Sigmoid colon (tissue), 6 donors: ENCODE measurements at regions not wholly inside any gene's neighbourhood (a gene's known extent, or its start where the extent isn't known, plus 50 kb on each side); places are given as distances from the start of the nearest gene placed in this dataset.

Experiments
- DNase-seq: peaks from one replicate; pipeline ENCODE4 v3.0.0-alpha.2; 2019
- H3K27ac ChIP-seq, 4 donors: fragments of 200-600 bp; sonication (generic); one replicate each; pipeline ENCODE4 v1.5.1; 2016 to 2019; ENCODE audit warnings: mild to moderate bottlenecking in 1 of 4
- H3K27me3 ChIP-seq, 3 donors: fragments of 200-600 bp; sonication (generic); one replicate each; pipeline ENCODE4 v1.5.1; 2019; ENCODE audit warnings: mild to moderate bottlenecking in 1 of 3
- H3K36me3 ChIP-seq, 4 donors: fragments of 200-600 bp; sonication (generic); one replicate each; pipeline ENCODE4 v1.5.1; 2016 to 2019
- H3K4me1 ChIP-seq, 4 donors: fragments of 200-600 bp; sonication (generic); one replicate each; pipeline ENCODE4 v1.5.1; 2017 to 2019
- H3K4me3 ChIP-seq, 4 donors: fragments of 200-600 bp; sonication (generic); one replicate each; pipeline ENCODE4 v1.5.1; 2017 to 2019; ENCODE audit warnings: mild to moderate bottlenecking in 2 of 4, moderate library complexity in 1 of 4
- H3K9me3 ChIP-seq, 4 donors: fragments of 200-600 bp in 3 of 4; sonication (generic) in 3 of 4; one replicate each; pipeline versions ENCODE4 v1.5.1 to v1.6.1; 2013 to 2019
- EP300 ChIP-seq, 4 donors: sonication (generic); formaldehyde crosslinking; IDR thresholded peaks; one replicate each; pipeline ENCODE4 v1.6.1; 2017; ENCODE audit warnings: antibody characterized with exemption in 4 of 4
- POLR2A ChIP-seq, 2 donors: fragments of 450-650 bp; IDR thresholded peaks; one replicate each; pipeline ENCODE4 v1.6.1; 2016; ENCODE audit warnings: antibody characterized with exemption in 2 of 2, mild to moderate bottlenecking in 2 of 2, moderate library complexity in 2 of 2
- POLR2AphosphoS5 ChIP-seq, 4 donors: sonication (generic); formaldehyde crosslinking; IDR thresholded peaks; one replicate each; pipeline ENCODE4 v1.6.1; 2017; ENCODE audit warnings: antibody characterized with exemption in 4 of 4
- WGBS, 2 donors: extraction: QIAGEN DNeasy Blood & Tissue Kit; methylation state at CpG; one replicate each; pipeline ENCODE4 v1.1.7; 2013; 5-methylcytosine and 5-hydroxymethylcytosine counted together
- intact Hi-C: fragments of 100-400 bp; cut with DNase I; formaldehyde crosslinking; loops from one replicate; pipeline ENCODE4 v1.15.1; 2023
- TF ChIP-seq, protein P1 (sequence below), 4 experiments: fragments of 450-650 bp in 3 of 4; fragments of 200-600 bp in 1 of 4; IDR thresholded peaks; one replicate each; pipeline ENCODE4 v1.5.1; 2016 to 2019; ENCODE audit warnings: antibody characterized with exemption in 4 of 4, mild to moderate bottlenecking in 3 of 4, moderate library complexity in 2 of 4
- donor health status: healthy with polysubstance abuse.
- donor health status: healthy.

DNA sequence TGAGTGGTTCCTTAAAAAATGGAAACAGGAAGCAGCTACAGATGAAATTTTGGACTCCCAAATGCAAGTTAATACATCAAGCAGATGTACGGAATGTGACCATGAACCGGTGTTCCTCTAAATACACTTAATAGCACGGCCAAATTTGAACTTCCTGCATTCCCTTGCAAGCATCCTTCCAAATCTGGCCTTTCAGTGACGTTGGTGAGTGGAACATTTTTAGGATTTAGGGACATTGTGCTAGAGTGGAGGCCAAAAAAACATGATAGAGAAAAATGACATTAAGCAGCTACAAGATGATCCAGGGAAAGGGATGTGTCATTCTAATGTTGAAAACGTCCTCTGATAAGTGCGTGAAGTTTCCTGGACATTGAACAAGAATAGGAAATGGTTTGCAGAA lies 62.1 kb downstream of the CTAGE1 start:
- no peaks in the 10 kb centered on the region for H3K9me3 ChIP-seq
- intact Hi-C loops: no loop called here

DNA sequence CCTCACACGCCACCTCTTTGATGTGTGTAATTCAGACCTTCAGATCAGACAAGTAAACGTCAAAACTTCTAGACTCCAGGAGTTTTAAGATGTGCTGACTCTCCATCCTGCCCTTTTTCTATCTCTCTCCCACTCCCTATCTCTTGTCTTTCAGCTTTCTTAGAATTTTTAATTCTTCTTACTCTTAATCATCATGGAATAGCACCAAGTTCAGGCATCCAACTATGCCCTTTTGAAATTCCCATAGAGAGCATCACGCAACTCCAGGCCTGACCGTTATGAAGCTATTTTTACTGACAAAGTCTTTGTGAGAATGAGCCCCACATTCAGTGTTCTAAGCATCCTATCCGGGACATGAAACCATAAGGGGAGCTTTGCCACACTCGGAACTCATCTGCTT lies 62.6 kb downstream of the CTAGE1 start:
- intact Hi-C loops: no loop called here
- 88 to 93% methylated on average over 6 of the region's 6 CpGs for WGBS, 2 donors
- TF ChIP-seq EP300 (IDR thresholded peaks at IDR 0.05) (no peak), POLR2A (IDR thresholded peaks at IDR 0.05) (no peak), POLR2AphosphoS5 (IDR thresholded peaks at IDR 0.05) (no peak)
- TF ChIP-seq, protein P1, sequence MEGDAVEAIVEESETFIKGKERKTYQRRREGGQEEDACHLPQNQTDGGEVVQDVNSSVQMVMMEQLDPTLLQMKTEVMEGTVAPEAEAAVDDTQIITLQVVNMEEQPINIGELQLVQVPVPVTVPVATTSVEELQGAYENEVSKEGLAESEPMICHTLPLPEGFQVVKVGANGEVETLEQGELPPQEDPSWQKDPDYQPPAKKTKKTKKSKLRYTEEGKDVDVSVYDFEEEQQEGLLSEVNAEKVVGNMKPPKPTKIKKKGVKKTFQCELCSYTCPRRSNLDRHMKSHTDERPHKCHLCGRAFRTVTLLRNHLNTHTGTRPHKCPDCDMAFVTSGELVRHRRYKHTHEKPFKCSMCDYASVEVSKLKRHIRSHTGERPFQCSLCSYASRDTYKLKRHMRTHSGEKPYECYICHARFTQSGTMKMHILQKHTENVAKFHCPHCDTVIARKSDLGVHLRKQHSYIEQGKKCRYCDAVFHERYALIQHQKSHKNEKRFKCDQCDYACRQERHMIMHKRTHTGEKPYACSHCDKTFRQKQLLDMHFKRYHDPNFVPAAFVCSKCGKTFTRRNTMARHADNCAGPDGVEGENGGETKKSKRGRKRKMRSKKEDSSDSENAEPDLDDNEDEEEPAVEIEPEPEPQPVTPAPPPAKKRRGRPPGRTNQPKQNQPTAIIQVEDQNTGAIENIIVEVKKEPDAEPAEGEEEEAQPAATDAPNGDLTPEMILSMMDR (IDR thresholded peaks at IDR 0.05): no peak
- Histone ChIP-seq H3K36me3 (no peaks in the 10 kb centered on the region), H3K27me3 (no peaks in the 10 kb centered on the region), H3K4me3 (no peak overlapping the region), H3K27ac (no peak overlapping the region), H3K4me1 (no peaks in the 10 kb centered on the region), H3K9me3 (no peaks in the 10 kb centered on the region)
- DNase-seq: no peak

More for the DNA sequence above, 62.1 kb downstream of the CTAGE1 start:
- Histone ChIP-seq H3K36me3 (no peaks in the 10 kb centered on the region), H3K4me1 (no peaks in the 10 kb centered on the region), H3K27ac (no peak overlapping the region), H3K27me3 (no peaks in the 10 kb centered on the region), H3K4me3 (no peak overlapping the region)
- DNase-seq: no peak
- TF ChIP-seq POLR2AphosphoS5 (IDR thresholded peaks at IDR 0.05): no peak
- TF ChIP-seq POLR2A (IDR thresholded peaks at IDR 0.05): no peak
- no peak for TF ChIP-seq EP300 (IDR thresholded peaks at IDR 0.05)
- TF ChIP-seq, protein P1 (IDR thresholded peaks at IDR 0.05): no peak
- WGBS, 2 donors: 71 to 85% methylated on average over 6 of the region's 6 CpGs

DNA sequence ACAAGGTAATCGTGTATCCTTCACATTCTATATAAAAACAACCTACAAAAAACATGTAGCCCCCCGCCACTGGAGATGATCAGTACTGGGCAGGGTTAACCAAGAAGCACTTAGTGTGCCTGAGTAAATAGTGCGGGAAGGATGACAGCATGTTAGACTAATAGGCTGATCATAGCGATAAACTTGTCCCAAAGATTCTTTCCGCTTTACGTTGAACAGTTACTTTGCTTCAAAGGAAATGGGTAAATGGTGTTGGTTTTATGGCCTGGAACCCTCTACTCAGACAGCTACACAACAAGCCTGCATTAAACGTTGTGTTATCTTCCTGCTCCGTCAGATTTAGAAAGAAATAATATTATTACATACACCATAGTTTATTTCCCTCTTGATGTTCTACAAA lies 67.7 kb downstream of the CTAGE1 start:
- TF ChIP-seq EP300 (IDR thresholded peaks at IDR 0.05) (no peak), POLR2AphosphoS5 (IDR thresholded peaks at IDR 0.05) (no peak), POLR2A (IDR thresholded peaks at IDR 0.05) (no peak)
- TF ChIP-seq, protein P1 (IDR thresholded peaks at IDR 0.05): no peak
- H3K4me3 ChIP-seq: no peak overlapping the region
- no peak for DNase-seq

GRCh38 chr18:22349317-22349898 lies 68.3 kb downstream of the CTAGE1 start:
- Histone ChIP-seq H3K4me1 (peaks cover 0 to 28% (median 23%) of the 10 kb centered on the region in 4 donors), H3K9me3 (no peaks in the 10 kb centered on the region), H3K27me3 (peaks cover 0 to 7% (median 0%) of the 10 kb centered on the region in 3 donors), H3K27ac (peak overlapping the region; percentile 45 to 79 (median 59)), H3K36me3 (no peaks in the 10 kb centered on the region), H3K4me3 (peak overlapping the region; percentile 23 to 58 (median 51))
- DNase-seq: no peak
- 43 to 66% methylated on average over 11 of the region's 11 CpGs for WGBS, 2 donors
- intact Hi-C loops: loop anchor here (5.0 to 10.0 kb wide), 2 partner anchors 155 to 182 kb away; partner anchors contain the start of gene GATA6
- TF ChIP-seq EP300 (IDR thresholded peaks at IDR 0.05): no peak
- no peak for TF ChIP-seq POLR2A (IDR thresholded peaks at IDR 0.05)
- TF ChIP-seq POLR2AphosphoS5 (IDR thresholded peaks at IDR 0.05): no peak
- TF ChIP-seq, protein P1 (IDR thresholded peaks at IDR 0.05): no peak

More for the DNA sequence above, 67.7 kb downstream of the CTAGE1 start:
- intact Hi-C loops: loop anchor here (5.0 to 10.0 kb wide), 2 partner anchors 155 to 183 kb away; partner anchors contain the start of gene GATA6
- H3K27ac ChIP-seq: peak overlapping the region in 1 of 4 donors; percentile 79
- WGBS, 2 donors: 60 to 83% methylated on average over 8 of the region's 8 CpGs
- H3K4me1 ChIP-seq: peaks cover 0 to 28% (median 23%) of the 10 kb centered on the region in 4 donors
- H3K27me3 ChIP-seq: peaks cover 0 to 7% (median 0%) of the 10 kb centered on the region in 3 donors
- no peaks in the 10 kb centered on the region for H3K36me3 ChIP-seq
- no peaks in the 10 kb centered on the region for H3K9me3 ChIP-seq
